K562 (cell line): ENCODE measurements at regions not wholly inside any gene's neighbourhood (a gene's known extent, or its start where the extent isn't known, plus 50 kb on each side); places are given as distances from the start of the nearest gene placed in this dataset.

Experiments used
- BRCA1 ChIP-seq, 2 experiments: fragments of 450-650 bp in 1 of 2; sonication (generic) in 1 of 2; formaldehyde crosslinking in 1 of 2; IDR thresholded peaks; 2 replicates each; pipeline versions ENCODE4 v1.5.0 to v1.6.1; 2017 to 2020; ENCODE audit warnings: mild to moderate bottlenecking in 1 of 2, missing genetic modification reagents in 1 of 2
- GTF2F1 ChIP-seq: IDR thresholded peaks from 2 replicates; pipeline ENCODE4 v1.6.1; 2011; ENCODE audit warnings: low read depth, low read length, improper control_type of control experiment
- POLR2AphosphoS5 ChIP-seq: IDR thresholded peaks from 2 replicates; pipeline ENCODE4 v1.6.1; 2011; ENCODE audit warnings: mild to moderate bottlenecking, low read depth, low read length, moderate library complexity; ENCODE audit not compliant: control insufficient read depth, insufficient read depth
- SREBF1 ChIP-seq: fragments of 150-350 bp; IDR thresholded peaks from 2 replicates; pipeline ENCODE4 v1.6.1; 2014; ENCODE audit warnings: antibody characterized with exemption, low read depth, low read length, borderline replicate concordance
- STAT6 ChIP-seq: sonication (generic); formaldehyde crosslinking; IDR thresholded peaks from 2 replicates; pipeline ENCODE4 v1.8.1; 2023; ENCODE audit warnings: mild to moderate bottlenecking, missing genetic modification reagents
- TCF7 ChIP-seq: sonication (generic); IDR thresholded peaks from 2 replicates; pipeline ENCODE4 v1.6.1; 2016; ENCODE audit warnings: antibody characterized with exemption, borderline replicate concordance
- TF ChIP-seq, protein P1 (sequence below): fragments of 450-650 bp; formaldehyde crosslinking; IDR thresholded peaks from 2 replicates; pipeline ENCODE4 v1.4.0; 2020; ENCODE audit warnings: mild to moderate bottlenecking, mixed read lengths

- TF ChIP-seq, protein P1, sequence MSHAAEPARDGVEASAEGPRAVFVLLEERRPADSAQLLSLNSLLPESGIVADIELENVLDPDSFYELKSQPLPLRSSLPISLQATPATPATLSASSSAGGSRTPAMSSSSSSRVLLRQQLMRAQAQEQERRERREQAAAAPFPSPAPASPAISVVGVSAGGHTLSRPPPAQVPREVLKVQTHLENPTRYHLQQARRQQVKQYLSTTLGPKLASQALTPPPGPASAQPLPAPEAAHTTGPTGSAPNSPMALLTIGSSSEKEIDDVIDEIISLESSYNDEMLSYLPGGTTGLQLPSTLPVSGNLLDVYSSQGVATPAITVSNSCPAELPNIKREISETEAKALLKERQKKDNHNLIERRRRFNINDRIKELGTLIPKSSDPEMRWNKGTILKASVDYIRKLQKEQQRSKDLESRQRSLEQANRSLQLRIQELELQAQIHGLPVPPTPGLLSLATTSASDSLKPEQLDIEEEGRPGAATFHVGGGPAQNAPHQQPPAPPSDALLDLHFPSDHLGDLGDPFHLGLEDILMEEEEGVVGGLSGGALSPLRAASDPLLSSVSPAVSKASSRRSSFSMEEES (CRISPR knock-in tag): no peak
- no peak for TF ChIP-seq POLR2AphosphoS5
- no peak for TF ChIP-seq BRCA1 (IDR thresholded peaks at IDR 0.05)
- no peak for TF ChIP-seq BRCA1 (CRISPR knock-in tag; IDR thresholded peaks at IDR 0.05)
- TF ChIP-seq TCF7: no peak
- no peak for TF ChIP-seq STAT6
- TF ChIP-seq SREBF1: no peak
- no peak for TF ChIP-seq GTF2F1
Measured at GRCh38 chr1:184854496-184855140, 100.0 kb upstream of the EDEM3 start.
